Ishikawa (cell line): ENCODE measurements at regions not wholly inside any gene's neighbourhood (a gene's known extent, or its start where the extent isn't known, plus 50 kb on each side); places are given as distances from the start of the nearest gene placed in this dataset.

ENCODE experiments used
- CEBPB ChIP-seq: IDR thresholded peaks from 2 replicates; pipeline ENCODE4 v1.6.1; 2012
- CREB1 ChIP-seq: IDR thresholded peaks from 2 replicates; pipeline ENCODE4 v1.6.1; 2012; ENCODE audit warnings: low read depth
- EGR1 ChIP-seq: IDR thresholded peaks from 2 replicates; pipeline ENCODE4 v1.6.1; 2012
- EP300 ChIP-seq: IDR thresholded peaks from 2 replicates; pipeline ENCODE4 v1.6.1; 2012; ENCODE audit warnings: borderline replicate concordance
- FOXM1 ChIP-seq: IDR thresholded peaks from 2 replicates; pipeline ENCODE4 v1.6.1; 2012; ENCODE audit warnings: low read depth, borderline replicate concordance
- NFIC ChIP-seq: IDR thresholded peaks from 2 replicates; pipeline ENCODE4 v1.6.1; 2012
- RAD21 ChIP-seq: IDR thresholded peaks from 2 replicates; pipeline ENCODE4 v1.6.1; 2012; ENCODE audit warnings: low read depth
- TAF1 ChIP-seq: IDR thresholded peaks from 2 replicates; pipeline ENCODE4 v1.6.1; 2012; ENCODE audit warnings: low read depth, mild to moderate bottlenecking
- TCF12 ChIP-seq: IDR thresholded peaks from 2 replicates; pipeline ENCODE4 v1.6.1; 2012; ENCODE audit warnings: low read depth
- TEAD4 ChIP-seq: IDR thresholded peaks from 2 replicates; pipeline ENCODE4 v1.6.1; 2012
- USF1 ChIP-seq: IDR thresholded peaks from 2 replicates; pipeline ENCODE4 v1.6.1; 2012
- YY1 ChIP-seq: IDR thresholded peaks from 2 replicates; pipeline ENCODE4 v1.6.1; 2012; ENCODE audit warnings: low read depth
- ZBTB7A ChIP-seq: IDR thresholded peaks from 2 replicates; pipeline ENCODE4 v1.6.1; 2012; ENCODE audit warnings: low read depth
- TF ChIP-seq, protein P1 (sequence below): IDR thresholded peaks from 2 replicates; pipeline ENCODE4 v1.6.1; 2012
- TF ChIP-seq, protein P2 (sequence below): IDR thresholded peaks from 2 replicates; pipeline ENCODE4 v1.6.1; 2012; ENCODE audit warnings: low read depth, mild to moderate bottlenecking

- TF ChIP-seq, protein P1, sequence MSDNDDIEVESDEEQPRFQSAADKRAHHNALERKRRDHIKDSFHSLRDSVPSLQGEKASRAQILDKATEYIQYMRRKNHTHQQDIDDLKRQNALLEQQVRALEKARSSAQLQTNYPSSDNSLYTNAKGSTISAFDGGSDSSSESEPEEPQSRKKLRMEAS, result no peak
- TF ChIP-seq CREB1, result no peak
- TF ChIP-seq CEBPB, result no peak
- no peak for TF ChIP-seq TEAD4
- no peak for TF ChIP-seq TCF12
- TF ChIP-seq EGR1, result no peak
- no peak for TF ChIP-seq ZBTB7A
- TF ChIP-seq YY1, result no peak
- no peak for TF ChIP-seq RAD21
- no peak for TF ChIP-seq NFIC
- TF ChIP-seq USF1, result no peak
- TF ChIP-seq, protein P2, sequence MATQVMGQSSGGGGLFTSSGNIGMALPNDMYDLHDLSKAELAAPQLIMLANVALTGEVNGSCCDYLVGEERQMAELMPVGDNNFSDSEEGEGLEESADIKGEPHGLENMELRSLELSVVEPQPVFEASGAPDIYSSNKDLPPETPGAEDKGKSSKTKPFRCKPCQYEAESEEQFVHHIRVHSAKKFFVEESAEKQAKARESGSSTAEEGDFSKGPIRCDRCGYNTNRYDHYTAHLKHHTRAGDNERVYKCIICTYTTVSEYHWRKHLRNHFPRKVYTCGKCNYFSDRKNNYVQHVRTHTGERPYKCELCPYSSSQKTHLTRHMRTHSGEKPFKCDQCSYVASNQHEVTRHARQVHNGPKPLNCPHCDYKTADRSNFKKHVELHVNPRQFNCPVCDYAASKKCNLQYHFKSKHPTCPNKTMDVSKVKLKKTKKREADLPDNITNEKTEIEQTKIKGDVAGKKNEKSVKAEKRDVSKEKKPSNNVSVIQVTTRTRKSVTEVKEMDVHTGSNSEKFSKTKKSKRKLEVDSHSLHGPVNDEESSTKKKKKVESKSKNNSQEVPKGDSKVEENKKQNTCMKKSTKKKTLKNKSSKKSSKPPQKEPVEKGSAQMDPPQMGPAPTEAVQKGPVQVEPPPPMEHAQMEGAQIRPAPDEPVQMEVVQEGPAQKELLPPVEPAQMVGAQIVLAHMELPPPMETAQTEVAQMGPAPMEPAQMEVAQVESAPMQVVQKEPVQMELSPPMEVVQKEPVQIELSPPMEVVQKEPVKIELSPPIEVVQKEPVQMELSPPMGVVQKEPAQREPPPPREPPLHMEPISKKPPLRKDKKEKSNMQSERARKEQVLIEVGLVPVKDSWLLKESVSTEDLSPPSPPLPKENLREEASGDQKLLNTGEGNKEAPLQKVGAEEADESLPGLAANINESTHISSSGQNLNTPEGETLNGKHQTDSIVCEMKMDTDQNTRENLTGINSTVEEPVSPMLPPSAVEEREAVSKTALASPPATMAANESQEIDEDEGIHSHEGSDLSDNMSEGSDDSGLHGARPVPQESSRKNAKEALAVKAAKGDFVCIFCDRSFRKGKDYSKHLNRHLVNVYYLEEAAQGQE, result no peak
- TF ChIP-seq FOXM1, result no peak
- no peak for TF ChIP-seq TAF1
- no peak for TF ChIP-seq EP300
Measured at GRCh38 chr20:26135325-26136110, 438.9 kb upstream of the ZNF337 start.

DNA sequence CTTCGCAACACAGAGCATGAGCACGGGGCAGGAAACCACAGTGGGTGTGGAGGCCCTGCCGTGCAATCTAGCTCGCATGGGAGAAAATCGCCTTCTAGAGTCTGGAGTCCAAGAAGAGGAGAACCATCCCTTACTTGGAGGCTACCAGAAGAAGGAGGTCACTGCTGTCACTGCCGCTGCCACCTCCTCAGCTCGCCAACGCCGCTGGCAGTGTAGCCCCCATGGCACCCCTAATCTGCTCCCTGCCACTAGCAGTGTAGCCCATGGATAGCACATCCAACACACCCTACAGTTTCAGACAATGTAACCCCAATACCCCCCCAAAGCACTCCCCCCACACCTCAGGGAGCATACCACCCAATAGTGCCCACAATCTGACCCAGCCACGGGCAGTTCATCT, 438.0 kb upstream of the ZNF337 start:
- no peak for TF ChIP-seq USF1
- TF ChIP-seq CREB1, result no peak
- TF ChIP-seq TEAD4, result no peak
- TF ChIP-seq TAF1, result no peak
- TF ChIP-seq EP300, result no peak
- TF ChIP-seq, protein P2, result no peak
- TF ChIP-seq ZBTB7A, result no peak
- TF ChIP-seq, protein P1, result no peak
- TF ChIP-seq EGR1, result no peak
- TF ChIP-seq YY1, result no peak
- no peak for TF ChIP-seq TCF12

DNA sequence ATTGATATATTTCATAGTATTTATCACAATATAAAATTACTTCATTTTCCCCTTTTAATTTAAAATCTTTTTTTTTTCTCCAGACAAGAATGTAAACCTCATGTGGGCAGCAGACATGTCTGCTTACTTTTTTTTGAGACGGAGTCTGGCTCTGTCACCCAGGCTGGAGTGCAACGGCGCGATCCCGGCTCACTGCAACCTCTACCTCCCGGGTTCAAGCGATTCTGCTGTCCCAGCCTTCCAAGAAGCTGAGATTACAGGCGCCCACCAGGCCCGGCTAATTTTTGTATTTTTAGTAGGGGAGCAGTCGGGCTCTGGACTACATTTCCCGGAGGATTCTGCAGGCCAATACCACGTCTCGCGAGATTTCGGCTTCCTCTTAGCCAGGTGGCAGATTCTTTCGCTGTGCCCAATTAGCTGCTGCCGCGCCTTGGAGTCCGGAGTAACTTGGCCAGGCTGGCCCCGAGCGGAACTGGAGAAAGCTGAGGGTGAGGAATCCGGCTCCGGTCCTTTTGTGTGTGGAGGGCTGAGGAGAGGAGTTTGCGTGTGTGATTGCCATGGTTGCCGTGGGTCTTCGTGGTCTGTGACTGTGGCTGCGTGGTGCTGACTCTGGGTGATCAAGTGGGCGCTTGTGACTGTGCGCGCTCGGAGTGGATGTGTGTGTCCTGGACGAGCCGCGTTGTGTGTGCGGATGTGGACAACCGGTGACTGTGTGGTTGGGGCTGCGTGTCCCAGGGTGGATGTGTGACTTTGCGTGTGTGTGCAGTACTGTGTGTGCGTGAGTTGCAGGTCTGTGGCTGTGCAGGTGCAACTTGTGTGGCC, 313.0 kb upstream of the ZNF337 start:
- TF ChIP-seq TAF1, result peak; percentile 43; the same call in 1 of the 2 replicates

DNA sequence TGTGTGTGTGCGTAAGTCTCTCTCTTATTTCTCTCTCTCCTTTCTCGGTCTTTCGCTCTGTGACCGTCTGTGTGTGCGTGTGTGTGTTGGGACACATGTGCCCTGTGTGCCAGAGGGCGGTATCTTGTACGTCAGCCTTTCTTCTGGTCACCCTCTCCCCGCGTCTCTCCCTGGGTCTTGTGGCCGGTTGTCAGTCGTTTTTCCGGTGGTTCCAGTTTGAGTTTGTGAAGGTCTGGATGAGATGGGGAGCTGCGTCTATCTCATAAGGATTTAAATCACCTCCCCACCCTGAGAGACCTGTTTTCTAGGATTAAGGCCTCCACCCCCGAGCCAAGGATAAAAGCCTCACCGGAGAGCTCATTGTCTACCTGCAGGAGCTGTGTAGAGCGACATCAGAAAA, 295.5 kb upstream of the ZNF337 start:
- TF ChIP-seq FOXM1 (no peak), TAF1 (no peak), TCF12 (no peak), CEBPB (no peak), USF1 (no peak), EGR1 (no peak), YY1 (no peak), NFIC (no peak), TEAD4 (no peak), EP300 (no peak), ZBTB7A (no peak), CREB1 (no peak), RAD21 (no peak)
- TF ChIP-seq, protein P2, result no peak
- TF ChIP-seq, protein P1, result no peak
